ENCODE measurements at regions not wholly inside any gene's neighbourhood (a gene's known extent, or its start where the extent isn't known, plus 50 kb on each side); places are given as distances from the start of the nearest gene placed in this dataset.
"Not testable (repeated sequence)": the region's sequence is repeated elsewhere in the genome, so short reads cannot be mapped to it uniquely, and the experiment has no call there.

DNA sequence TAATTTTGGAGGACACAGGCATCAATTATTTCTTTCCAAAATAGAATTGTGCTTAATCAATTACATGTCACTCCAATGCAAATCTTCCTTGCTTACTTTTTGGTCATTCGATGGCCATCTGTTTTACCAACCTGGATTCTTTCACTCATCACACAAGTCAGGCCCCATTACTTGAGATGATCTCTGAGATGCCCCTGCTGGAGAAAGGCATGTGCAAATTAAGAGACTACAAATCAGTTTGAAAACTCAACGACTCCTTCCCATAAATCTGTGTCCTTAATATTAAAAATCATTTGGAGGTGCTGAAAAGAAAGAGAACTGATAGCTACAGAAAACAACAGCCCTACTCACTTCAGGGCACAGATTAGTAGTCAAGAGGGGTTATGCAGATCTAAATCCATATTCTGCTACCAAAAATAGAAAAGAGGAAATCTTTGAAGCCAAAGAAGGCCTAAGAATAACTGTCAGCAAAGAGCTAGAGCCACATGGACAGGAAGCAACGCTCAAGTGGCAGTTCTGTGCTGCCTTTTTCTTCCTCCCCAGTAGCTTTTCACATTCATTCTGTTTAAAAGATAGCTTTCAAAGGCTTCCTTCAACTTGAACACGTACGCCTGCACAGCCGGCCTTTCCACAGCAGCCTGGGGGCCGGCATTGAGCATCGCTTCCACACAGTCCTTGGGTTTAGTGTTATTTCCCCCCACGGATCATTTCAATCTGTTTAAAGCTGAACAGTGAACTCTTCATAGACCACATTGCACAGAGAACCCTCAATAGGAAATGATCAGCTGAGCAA lies 79.3 kb upstream of the MAP3K1 start:
- peak overlapping the region; percentile 76 for H3K27ac ChIP-seq (replicated peaks)
- no peaks in the 10 kb centered on the region for H3K27me3 ChIP-seq (ENCODE audit: insufficient read depth, poor library complexity, severe bottlenecking)
- H3K4me3 ChIP-seq (replicated peaks; ENCODE audit: insufficient read depth, low read length) = no peak overlapping the region
- TF ChIP-seq CTCF (IDR thresholded peaks at IDR 0.05; ENCODE audit: insufficient read depth, low read length) = no peak
- TF ChIP-seq SPI1 (IDR thresholded peaks at IDR 0.05; ENCODE audit: borderline replicate concordance, low read depth) = peak; percentile 70; the same call in 1 of the 2 replicates
- TF ChIP-seq GABPA (IDR thresholded peaks at IDR 0.05; ENCODE audit: low read depth) = peak; percentile 50; the same call in 1 of the 2 replicates
- TF ChIP-seq POLR2AphosphoS5 (IDR thresholded peaks at IDR 0.05; ENCODE audit: low read depth) = peak; percentile 33; the same call in 1 of the 2 replicates
- peak in 1 of 2 experiments; percentile 26 for DNase-seq (ENCODE audit: low read depth in 1 of 2, low spot score in 1 of 2)

- TF ChIP-seq GABPA (IDR thresholded peaks at IDR 0.05; ENCODE audit: low read depth) = no peak
- TF ChIP-seq REST (IDR thresholded peaks at IDR 0.05; ENCODE audit: insufficient replicate concordance, low read depth) = no peak
- TF ChIP-seq POLR2AphosphoS5 (IDR thresholded peaks at IDR 0.05; ENCODE audit: low read depth) = no peak
- TF ChIP-seq SPI1 (IDR thresholded peaks at IDR 0.05; ENCODE audit: borderline replicate concordance, low read depth) = no peak
- no peak for TF ChIP-seq CTCF (IDR thresholded peaks at IDR 0.05; ENCODE audit: insufficient read depth, low read length)
- no peak overlapping the region for H3K27ac ChIP-seq (replicated peaks)
- H3K27me3 ChIP-seq (ENCODE audit: insufficient read depth, poor library complexity, severe bottlenecking) = no peaks in the 10 kb centered on the region
- no peak overlapping the region for H3K4me3 ChIP-seq (replicated peaks; ENCODE audit: insufficient read depth, low read length)
- DNase-seq (ENCODE audit: low read depth in 1 of 2, low spot score in 1 of 2) = no peak
These were observed 81.2 kb upstream of the MAP3K1 start for GRCh38 chr5:56734091-56734694.

DNA sequence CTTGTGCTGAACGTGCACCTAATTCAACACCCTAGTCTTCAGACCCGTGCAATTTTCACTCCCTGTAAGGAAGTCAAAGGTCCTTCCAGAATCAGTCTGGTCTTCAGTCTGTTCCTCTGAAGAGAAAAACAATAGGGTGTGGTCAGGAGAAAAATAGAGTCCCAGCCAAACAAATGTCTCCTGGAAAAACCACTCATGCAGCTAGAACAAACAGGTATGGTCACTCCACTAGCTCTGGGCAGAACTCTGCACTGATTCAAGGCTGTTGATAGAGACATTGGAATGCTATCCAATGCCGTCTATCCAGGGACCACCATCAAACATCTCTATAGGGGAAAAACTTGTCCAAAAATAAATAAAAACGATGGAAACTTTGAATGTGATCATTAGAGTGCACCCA lies 81.8 kb upstream of the MAP3K1 start:
- no peak for TF ChIP-seq GABPA (IDR thresholded peaks at IDR 0.05; ENCODE audit: low read depth)
- TF ChIP-seq CTCF (IDR thresholded peaks at IDR 0.05; ENCODE audit: insufficient read depth, low read length) = no peak
- no peak for TF ChIP-seq SPI1 (IDR thresholded peaks at IDR 0.05; ENCODE audit: borderline replicate concordance, low read depth)
- TF ChIP-seq POLR2AphosphoS5 (IDR thresholded peaks at IDR 0.05; ENCODE audit: low read depth) = no peak
- Histone ChIP-seq H3K4me3 (replicated peaks; ENCODE audit: insufficient read depth, low read length) (no peak overlapping the region), H3K27me3 (ENCODE audit: insufficient read depth, poor library complexity, severe bottlenecking) (no peaks in the 10 kb centered on the region), H3K27ac (replicated peaks) (no peak overlapping the region)
- no peak for DNase-seq (ENCODE audit: low read depth in 1 of 2, low spot score in 1 of 2)

- no peak overlapping the region for H3K4me3 ChIP-seq (replicated peaks; ENCODE audit: insufficient read depth, low read length)
- no peak for TF ChIP-seq CTCF (IDR thresholded peaks at IDR 0.05; ENCODE audit: insufficient read depth, low read length)
- no peak for TF ChIP-seq POLR2AphosphoS5 (IDR thresholded peaks at IDR 0.05; ENCODE audit: low read depth)
- TF ChIP-seq REST (IDR thresholded peaks at IDR 0.05; ENCODE audit: insufficient replicate concordance, low read depth) = no peak
- TF ChIP-seq GABPA (IDR thresholded peaks at IDR 0.05; ENCODE audit: low read depth) = no peak
These were observed 83.2 kb upstream of the MAP3K1 start for GRCh38 chr5:56732121-56732520.

GRCh38 chr5:56731473-56731872 lies 83.9 kb upstream of the MAP3K1 start:
- DNase-seq (ENCODE audit: low read depth in 1 of 2, low spot score in 1 of 2); H3K4me3 ChIP-seq (replicated peaks; ENCODE audit: insufficient read depth, low read length); H3K27ac ChIP-seq (replicated peaks); H3K27me3 ChIP-seq (ENCODE audit: insufficient read depth, poor library complexity, severe bottlenecking): not testable (repeated sequence)

More at GRCh38 chr5:56732121-56732520, 83.2 kb upstream of the MAP3K1 start:
- no peak for DNase-seq (ENCODE audit: low read depth in 1 of 2, low spot score in 1 of 2)
- H3K27me3 ChIP-seq (ENCODE audit: insufficient read depth, poor library complexity, severe bottlenecking) = no peaks in the 10 kb centered on the region
- H3K27ac ChIP-seq (replicated peaks) = no peak overlapping the region

All from HL-60 (cell line).